NAMALWA (cell line): ENCODE measurements at regions not wholly inside any gene's neighbourhood (a gene's known extent, or its start where the extent isn't known, plus 50 kb on each side); places are given as distances from the start of the nearest gene placed in this dataset.
"Not testable (repeated sequence)": the region's sequence is repeated elsewhere in the genome, so short reads cannot be mapped to it uniquely, and the experiment has no call there.

Source experiments
- DNase-seq: peaks from one replicate; pipeline ENCODE4 v3.0.0-alpha.2; 2015; ENCODE audit warnings: low spot score

GRCh38 chr2:12879649-12880048, 162.9 kb downstream of the TRIB2 start:
- no peak for DNase-seq

GRCh38 chr2:12881952-12882351, 165.2 kb downstream of the TRIB2 start:
- DNase-seq, result peak; percentile 7

- DNase-seq, result no peak
Measured at GRCh38 chr2:12882393-12882792, 165.7 kb downstream of the TRIB2 start.

GRCh38 chr2:12883906-12884305, 167.2 kb downstream of the TRIB2 start:
- DNase-seq, result no peak

GRCh38 chr2:12884713-12885282, 168.1 kb downstream of the TRIB2 start:
- DNase-seq, result no peak

- DNase-seq, result no peak
Measured at GRCh38 chr2:12890066-12890465, 173.3 kb downstream of the TRIB2 start.

GRCh38 chr2:12890481-12890991, 173.8 kb downstream of the TRIB2 start:
- DNase-seq, result no peak

GRCh38 chr2:12895017-12895416, 178.3 kb downstream of the TRIB2 start:
- DNase-seq, result no peak

- DNase-seq, result no peak
Measured at GRCh38 chr2:12896318-12896982, 179.7 kb downstream of the TRIB2 start.

- peak; percentile 37 for DNase-seq
Measured at GRCh38 chr2:12897181-12897580, 180.4 kb downstream of the TRIB2 start.

- DNase-seq, result no peak
Measured at GRCh38 chr2:12903272-12903671, 186.5 kb downstream of the TRIB2 start.

GRCh38 chr2:12910431-12910830, 193.7 kb downstream of the TRIB2 start:
- DNase-seq, result no peak

GRCh38 chr2:12915787-12916186, 199.1 kb downstream of the TRIB2 start:
- DNase-seq, result no peak

GRCh38 chr2:12918138-12918834, 201.6 kb downstream of the TRIB2 start:
- no peak for DNase-seq

GRCh38 chr2:12918835-12919445, 202.2 kb downstream of the TRIB2 start:
- no peak for DNase-seq

GRCh38 chr2:12921321-12921720, 204.6 kb downstream of the TRIB2 start:
- no peak for DNase-seq

- no peak for DNase-seq
Measured at GRCh38 chr2:12923907-12924610, 207.3 kb downstream of the TRIB2 start.

- DNase-seq, result not testable (repeated sequence)
Measured at GRCh38 chr2:12926641-12927040, 209.9 kb downstream of the TRIB2 start.

GRCh38 chr2:12928197-12928774, 211.6 kb downstream of the TRIB2 start:
- no peak for DNase-seq

- no peak for DNase-seq
Measured at GRCh38 chr2:12928775-12929401, 212.2 kb downstream of the TRIB2 start.

GRCh38 chr2:12929758-12930157, 213.0 kb downstream of the TRIB2 start:
- DNase-seq, result no peak
